CD4-positive, alpha-beta T cell (primary cell): ENCODE measurements at regions not wholly inside any gene's neighbourhood (a gene's known extent, or its start where the extent isn't known, plus 50 kb on each side); places are given as distances from the start of the nearest gene placed in this dataset.

Source experiments
- ATAC-seq: fragments of 200-7000 bp; cut with Tn5 transposase; one replicate; pipeline ENCODE4 v1.10.0; 2022; ENCODE audit warnings: mild to moderate bottlenecking; ENCODE audit not compliant: poor library complexity
- CTCF ChIA-PET: fragments of 350-600 bp; sonication (Branson Sonifier 250); formaldehyde crosslinking; loops from one replicate; lab custom pipeline; 2021; ENCODE audit warnings: antibody characterized with exemption, inconsistent platforms; lab: Charles Lee
- POLR2A ChIA-PET: fragments of 350-600 bp; sonication (Branson Sonifier 250); formaldehyde crosslinking; loops from one replicate; lab custom pipeline; 2021; ENCODE audit warnings: antibody characterized with exemption, inconsistent platforms; lab: Charles Lee
- DNase-seq, 14 experiments: peaks; one replicate each; pipeline ENCODE4 v3.0.0-alpha.2; 2013 to 2020; ENCODE audit warnings: mixed read lengths in 2 of 14
- H3K27ac ChIP-seq, 2 donors: one replicate each; pipeline versions ENCODE4 v1.5.1 to v1.7.0; 2013; ENCODE audit warnings: low read length in 2 of 2, low read depth in 1 of 2, mild to moderate bottlenecking in 1 of 2
- H3K27me3 ChIP-seq, 2 experiments: 1 replicate in 1 of 2; 2 replicates in 1 of 2; pipeline versions ENCODE4 v1.6.1 to v1.7.0; 2013; ENCODE audit warnings: low read length in 2 of 2, control low read depth in 1 of 2, mild to moderate bottlenecking in 1 of 2, moderate library complexity in 1 of 2; ENCODE audit not compliant: insufficient read depth in 2 of 2, control insufficient read depth in 1 of 2
- H3K36me3 ChIP-seq: one replicate; pipeline ENCODE4 v1.6.1; 2013; ENCODE audit warnings: low read length, control low read depth; ENCODE audit not compliant: insufficient read depth
- H3K4me1 ChIP-seq: one replicate; pipeline ENCODE4 v1.6.1; 2013; ENCODE audit warnings: low read length, control low read depth; ENCODE audit not compliant: insufficient read depth
- H3K4me3 ChIP-seq: one replicate; pipeline ENCODE4 v1.5.1; 2013; ENCODE audit warnings: mild to moderate bottlenecking, low read length, moderate library complexity
- H3K9me3 ChIP-seq, 2 experiments: 1 replicate in 1 of 2; 2 replicates in 1 of 2; pipeline versions ENCODE4 v1.6.1 to v1.7.0; 2013; ENCODE audit warnings: low read length in 2 of 2, mild to moderate bottlenecking in 2 of 2, control low read depth in 1 of 2, moderate library complexity in 1 of 2; ENCODE audit not compliant: control insufficient read depth in 1 of 2, insufficient read depth in 1 of 2
- H3K27ac Mint-ChIP-seq: one replicate; pipeline ENCODE4 v1.8.0; 2020; ENCODE audit warnings: mixed read lengths
- H3K27me3 Mint-ChIP-seq: one replicate; pipeline ENCODE4 v1.8.0; 2021; ENCODE audit warnings: mixed read lengths
- H3K36me3 Mint-ChIP-seq: one replicate; pipeline ENCODE4 v1.8.0; 2021; ENCODE audit warnings: low read depth, mixed read lengths
- H3K4me1 Mint-ChIP-seq: one replicate; pipeline ENCODE4 v1.8.0; 2021; ENCODE audit warnings: low read depth, mixed read lengths
- H3K4me3 Mint-ChIP-seq: one replicate; pipeline ENCODE4 v1.8.0; 2020; ENCODE audit warnings: mild to moderate bottlenecking, mixed read lengths
- H3K9me3 Mint-ChIP-seq: one replicate; pipeline ENCODE4 v1.8.0; 2020; ENCODE audit warnings: mixed read lengths
- CTCF ChIP-seq: fragments of 200-600 bp; IDR thresholded peaks from one replicate; pipeline ENCODE4 v1.8.0; 2022; ENCODE audit warnings: antibody characterized with exemption, mild to moderate bottlenecking
- intact Hi-C, 2 experiments: fragments of 100-400 bp; cut with DNase I in 1 of 2; cut with micrococcal nuclease in 1 of 2; formaldehyde crosslinking; loops; one replicate each; pipeline versions ENCODE4 v1.15.1 to v1.9.0; 2023 to 2025; cut with DNase I, micrococcal nuclease

GRCh38 chr4:66544281-66544680 is 874.0 kb upstream of the EPHA5 start:
- no peak for DNase-seq
- no peak overlapping the region for H3K27ac ChIP-seq
- H3K4me3 ChIP-seq = no peak overlapping the region
- no peaks in the 10 kb centered on the region for H3K4me1 Mint-ChIP-seq
- intact Hi-C loops = no loop called here
- H3K36me3 ChIP-seq = no peaks in the 10 kb centered on the region
- no peaks in the 10 kb centered on the region for H3K4me1 ChIP-seq
- ATAC-seq = no peak
- no peaks in the 10 kb centered on the region for H3K27me3 Mint-ChIP-seq
- no peak overlapping the region for H3K27ac Mint-ChIP-seq
- H3K9me3 ChIP-seq = peaks cover 0 to 16% of the 10 kb centered on the region in 2 experiments
- CTCF ChIA-PET = no interaction called here
- H3K27me3 ChIP-seq = no peaks in the 10 kb centered on the region
- H3K9me3 Mint-ChIP-seq = peaks cover 6% of the 10 kb centered on the region
- H3K4me3 Mint-ChIP-seq = no peak overlapping the region
- POLR2A ChIA-PET = no interaction called here
- no peaks in the 10 kb centered on the region for H3K36me3 Mint-ChIP-seq
- TF ChIP-seq CTCF = no peak

GRCh38 chr4:66539745-66540144 is 869.5 kb upstream of the EPHA5 start:
- no peak for ATAC-seq
- no peaks in the 10 kb centered on the region for H3K36me3 ChIP-seq
- no peak for DNase-seq

GRCh38 chr4:66524781-66525180 is 854.5 kb upstream of the EPHA5 start:
- intact Hi-C loops = no loop called here
- POLR2A ChIA-PET = no interaction called here

More at GRCh38 chr4:66539745-66540144, 869.5 kb upstream of the EPHA5 start:
- H3K9me3 Mint-ChIP-seq = peaks cover 3% of the 10 kb centered on the region
- Histone ChIP-seq H3K4me3 (no peak overlapping the region), H3K9me3 (peaks cover 0 to 10% of the 10 kb centered on the region in 2 experiments), H3K27ac (no peak overlapping the region), H3K4me1 (no peaks in the 10 kb centered on the region), H3K27me3 (no peaks in the 10 kb centered on the region)
- no peak overlapping the region for H3K27ac Mint-ChIP-seq
- no peak overlapping the region for H3K4me3 Mint-ChIP-seq
- no peaks in the 10 kb centered on the region for H3K27me3 Mint-ChIP-seq
- no peaks in the 10 kb centered on the region for H3K4me1 Mint-ChIP-seq
- POLR2A ChIA-PET = no interaction called here
- H3K36me3 Mint-ChIP-seq = no peaks in the 10 kb centered on the region
- CTCF ChIA-PET = no interaction called here
- intact Hi-C loops = no loop called here
- TF ChIP-seq CTCF = no peak

More at GRCh38 chr4:66524781-66525180, 854.5 kb upstream of the EPHA5 start:
- no peaks in the 10 kb centered on the region for H3K4me1 ChIP-seq
- no peak for TF ChIP-seq CTCF
- H3K36me3 ChIP-seq = no peaks in the 10 kb centered on the region
- Mint-ChIP-seq H3K4me3 (no peak overlapping the region), H3K9me3 (peaks cover 14% of the 10 kb centered on the region), H3K36me3 (no peaks in the 10 kb centered on the region), H3K27ac (no peak overlapping the region), H3K27me3 (no peaks in the 10 kb centered on the region), H3K4me1 (no peaks in the 10 kb centered on the region)
- CTCF ChIA-PET = no interaction called here
- ATAC-seq (no peak), DNase-seq (no peak)
- H3K27me3 ChIP-seq = no peaks in the 10 kb centered on the region
- H3K27ac ChIP-seq = no peak overlapping the region
- H3K4me3 ChIP-seq = no peak overlapping the region
- no peaks in the 10 kb centered on the region for H3K9me3 ChIP-seq
